Epidermal melanocyte (primary cell): ENCODE measurements at regions not wholly inside any gene's neighbourhood (a gene's known extent, or its start where the extent isn't known, plus 50 kb on each side); places are given as distances from the start of the nearest gene placed in this dataset.
"Not testable (repeated sequence)": the region's sequence is repeated elsewhere in the genome, so short reads cannot be mapped to it uniquely, and the experiment has no call there.

Source experiments
- DNase-seq: peaks from one replicate; pipeline ENCODE4 v3.0.0; 2011; ENCODE audit warnings: low spot score; ENCODE audit not compliant: insufficient read length

- no peak for DNase-seq
These were observed 982.0 kb downstream of the VRK1 start for GRCh38 chr14:97779140-97779539.

GRCh38 chr14:97780804-97781203, 983.6 kb downstream of the VRK1 start:
- no peak for DNase-seq

GRCh38 chr14:97781961-97782360, 984.8 kb downstream of the VRK1 start:
- no peak for DNase-seq

GRCh38 chr14:97782871-97783414, 985.8 kb downstream of the VRK1 start:
- no peak for DNase-seq

- DNase-seq = no peak
These were observed 988.3 kb downstream of the VRK1 start for GRCh38 chr14:97785495-97785894.

- no peak for DNase-seq
These were observed 991.2 kb downstream of the VRK1 start for GRCh38 chr14:97788364-97788763.

GRCh38 chr14:97788846-97789526, 991.8 kb downstream of the VRK1 start:
- DNase-seq = no peak

- no peak for DNase-seq
These were observed 993.9 kb downstream of the VRK1 start for GRCh38 chr14:97791072-97791471.

- no peak for DNase-seq
These were observed 994.7 kb downstream of the VRK1 start for GRCh38 chr14:97791906-97792305.

GRCh38 chr14:97796511-97796910, 999.3 kb downstream of the VRK1 start:
- no peak for DNase-seq

GRCh38 chr14:97798176-97798575, 1001.0 kb downstream of the VRK1 start:
- no peak for DNase-seq

- no peak for DNase-seq
These were observed 1005.5 kb downstream of the VRK1 start for GRCh38 chr14:97802430-97803373.

GRCh38 chr14:97804056-97804455, 1006.9 kb downstream of the VRK1 start:
- DNase-seq = no peak

- DNase-seq = no peak
These were observed 1009.7 kb downstream of the VRK1 start for GRCh38 chr14:97806891-97807290.

- DNase-seq = not testable (repeated sequence)
These were observed 1011.4 kb downstream of the VRK1 start for GRCh38 chr14:97808541-97808940.

GRCh38 chr14:97813556-97813955, 1016.4 kb downstream of the VRK1 start:
- DNase-seq = no peak

GRCh38 chr14:97820781-97821180, 1023.6 kb downstream of the VRK1 start:
- no peak for DNase-seq

GRCh38 chr14:97824218-97824617, 1027.0 kb downstream of the VRK1 start:
- no peak for DNase-seq

- no peak for DNase-seq
These were observed 1030.6 kb downstream of the VRK1 start for GRCh38 chr14:97827746-97828145.

GRCh38 chr14:97832776-97833175, 1035.6 kb downstream of the VRK1 start:
- DNase-seq = no peak

- no peak for DNase-seq
These were observed 1041.8 kb downstream of the VRK1 start for GRCh38 chr14:97838986-97839385.

- DNase-seq = no peak
These were observed 1043.0 kb downstream of the VRK1 start for GRCh38 chr14:97840159-97840558.
